Thymus (tissue), 11 donors: ENCODE measurements at regions not wholly inside any gene's neighbourhood (a gene's known extent, or its start where the extent isn't known, plus 50 kb on each side); places are given as distances from the start of the nearest gene placed in this dataset.

Source experiments
- DNase-seq, 9 donors: peaks; one replicate each; pipeline ENCODE4 v3.0.0-alpha.2; 2013; ENCODE audit warnings: low spot score in 9 of 9, low read depth in 6 of 9, missing footprints in 1 of 9
- H3K27ac ChIP-seq, 2 donors: one replicate each; pipeline ENCODE4 v1.5.1; 2013; ENCODE audit warnings: control low read depth in 1 of 2, low read depth in 1 of 2, low read length in 1 of 2, mild to moderate bottlenecking in 1 of 2, moderate library complexity in 1 of 2
- H3K27me3 ChIP-seq, 2 donors: one replicate each; pipeline ENCODE4 v1.5.1; 2013; ENCODE audit warnings: low read length in 1 of 2; ENCODE audit not compliant: control insufficient read depth in 2 of 2, insufficient read depth in 1 of 2
- H3K36me3 ChIP-seq, 2 donors: one replicate each; pipeline ENCODE4 v1.5.1; 2013; ENCODE audit warnings: low read length in 1 of 2, mild to moderate bottlenecking in 1 of 2, moderate library complexity in 1 of 2; ENCODE audit not compliant: control insufficient read depth in 2 of 2, insufficient read depth in 2 of 2
- H3K4me1 ChIP-seq, 2 donors: one replicate each; pipeline ENCODE4 v1.5.1; 2013; ENCODE audit warnings: low read length in 2 of 2; ENCODE audit not compliant: control insufficient read depth in 2 of 2, insufficient read depth in 2 of 2
- H3K4me3 ChIP-seq, 2 donors: one replicate each; pipeline ENCODE4 v1.5.1; 2013; ENCODE audit warnings: low read length in 2 of 2, control low read depth in 1 of 2, mild to moderate bottlenecking in 1 of 2
- H3K9me3 ChIP-seq, 2 donors: one replicate each; pipeline ENCODE4 v1.5.1; 2013; ENCODE audit warnings: low read length in 1 of 2, mild to moderate bottlenecking in 1 of 2; ENCODE audit not compliant: control insufficient read depth in 2 of 2, insufficient read depth in 1 of 2
- WGBS: extraction: QIAGEN DNeasy Blood & Tissue Kit; methylation state at CpG from one replicate; pipeline ENCODE4 v1.1.7; 2013; 5-methylcytosine and 5-hydroxymethylcytosine counted together
- donor health status: healthy.

DNA sequence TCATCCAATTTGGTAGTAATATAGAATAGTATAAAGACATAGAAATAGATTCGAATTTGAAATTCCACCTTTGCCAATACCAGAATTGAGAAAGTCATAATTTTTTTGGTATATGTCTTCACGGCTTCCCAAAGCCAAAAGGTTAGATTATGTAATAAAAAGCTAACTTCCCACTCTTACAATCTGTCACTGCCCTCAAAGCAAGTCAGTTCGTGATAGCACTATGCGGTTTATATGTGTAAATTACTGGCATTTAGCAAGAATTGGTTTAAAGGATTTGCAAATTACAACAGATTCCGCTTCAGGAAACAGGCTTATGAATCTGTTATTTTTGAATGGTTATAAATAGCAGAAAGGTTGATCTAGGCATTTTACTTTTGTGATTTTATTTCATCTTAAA, 679.4 kb upstream of the ADGRL2 start:
- no peak overlapping the region for H3K27ac ChIP-seq
- no peaks in the 10 kb centered on the region for H3K36me3 ChIP-seq
- H3K9me3 ChIP-seq = no peaks in the 10 kb centered on the region
- DNase-seq = no peak
- WGBS = 91% methylated on average over 5 of the region's 5 CpGs
- H3K27me3 ChIP-seq = no peaks in the 10 kb centered on the region
- H3K4me1 ChIP-seq = no peaks in the 10 kb centered on the region
- no peak overlapping the region for H3K4me3 ChIP-seq

DNA sequence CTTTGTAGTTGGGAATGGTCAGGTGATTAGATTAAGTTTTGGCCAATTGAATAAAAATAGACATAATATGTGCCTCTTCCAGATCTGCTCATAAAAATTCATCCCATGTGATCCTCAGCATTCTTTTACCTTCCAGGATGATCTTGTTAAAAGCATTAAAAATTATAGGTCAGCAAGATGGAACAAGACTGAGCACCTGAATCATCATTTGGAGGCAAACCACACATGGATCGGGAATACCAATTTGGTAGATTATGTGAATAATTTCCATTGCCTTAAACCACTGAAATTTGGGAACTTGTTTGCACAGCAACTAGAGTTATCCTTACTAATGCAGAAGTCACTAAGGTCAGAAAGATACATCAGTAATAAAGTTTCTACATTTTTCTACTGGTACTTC, 681.4 kb upstream of the ADGRL2 start:
- no peak for DNase-seq
- H3K36me3 ChIP-seq = no peaks in the 10 kb centered on the region
- WGBS = 97% methylated on average over 1 of the region's 1 CpG
- H3K9me3 ChIP-seq = no peaks in the 10 kb centered on the region
- H3K27me3 ChIP-seq = no peaks in the 10 kb centered on the region
- no peak overlapping the region for H3K4me3 ChIP-seq
- H3K4me1 ChIP-seq = no peaks in the 10 kb centered on the region
- no peak overlapping the region for H3K27ac ChIP-seq

DNA sequence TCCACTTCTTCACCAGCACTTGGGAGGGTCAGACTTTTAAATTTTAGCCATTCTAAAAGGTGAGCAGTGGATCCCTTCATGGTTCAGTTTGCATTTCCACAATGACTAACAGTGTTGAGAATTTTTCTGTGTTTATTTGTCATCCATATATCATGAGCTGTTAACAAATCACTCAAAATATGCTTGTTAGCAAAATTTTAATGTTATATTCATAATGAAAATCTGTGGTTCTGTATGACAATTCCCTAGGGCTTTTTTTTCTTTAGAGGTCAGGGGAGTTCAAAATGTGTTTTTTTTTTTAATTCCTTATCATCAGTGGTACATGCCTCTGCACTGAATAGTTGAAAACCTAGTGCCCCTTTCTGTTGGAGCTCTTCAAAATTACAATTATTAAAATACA, 682.2 kb upstream of the ADGRL2 start:
- H3K4me1 ChIP-seq = no peaks in the 10 kb centered on the region
- no peak overlapping the region for H3K4me3 ChIP-seq
- no peak for DNase-seq

DNA sequence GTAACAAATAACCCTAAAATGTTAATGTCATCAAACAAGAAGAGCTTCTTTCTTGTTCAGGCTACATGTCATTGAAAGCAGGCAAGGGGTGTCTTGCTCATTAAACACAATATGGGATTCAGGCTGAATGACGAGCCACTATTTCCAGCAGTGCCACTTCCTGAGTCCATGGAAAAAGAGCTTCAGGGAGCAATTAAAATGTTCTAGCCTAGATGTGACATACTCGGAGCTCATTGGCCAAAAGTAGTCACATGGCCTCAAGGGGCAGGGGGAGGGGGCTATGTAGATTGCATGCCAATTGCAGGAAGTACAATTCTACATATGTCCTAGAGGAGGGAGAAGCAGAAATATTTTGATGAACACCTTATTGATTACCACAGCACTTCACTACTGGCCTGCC, 685.3 kb upstream of the ADGRL2 start:
- no peak overlapping the region for H3K27ac ChIP-seq
- H3K27me3 ChIP-seq = no peaks in the 10 kb centered on the region
- H3K9me3 ChIP-seq = no peaks in the 10 kb centered on the region
- no peak for DNase-seq
- H3K36me3 ChIP-seq = no peaks in the 10 kb centered on the region
- no peak overlapping the region for H3K4me3 ChIP-seq
- 92% methylated on average over 2 of the region's 2 CpGs for WGBS
- no peaks in the 10 kb centered on the region for H3K4me1 ChIP-seq

More for the DNA sequence above, 682.2 kb upstream of the ADGRL2 start:
- H3K36me3 ChIP-seq = no peaks in the 10 kb centered on the region
- H3K27me3 ChIP-seq = no peaks in the 10 kb centered on the region
- no peak overlapping the region for H3K27ac ChIP-seq
- H3K9me3 ChIP-seq = no peaks in the 10 kb centered on the region

DNA sequence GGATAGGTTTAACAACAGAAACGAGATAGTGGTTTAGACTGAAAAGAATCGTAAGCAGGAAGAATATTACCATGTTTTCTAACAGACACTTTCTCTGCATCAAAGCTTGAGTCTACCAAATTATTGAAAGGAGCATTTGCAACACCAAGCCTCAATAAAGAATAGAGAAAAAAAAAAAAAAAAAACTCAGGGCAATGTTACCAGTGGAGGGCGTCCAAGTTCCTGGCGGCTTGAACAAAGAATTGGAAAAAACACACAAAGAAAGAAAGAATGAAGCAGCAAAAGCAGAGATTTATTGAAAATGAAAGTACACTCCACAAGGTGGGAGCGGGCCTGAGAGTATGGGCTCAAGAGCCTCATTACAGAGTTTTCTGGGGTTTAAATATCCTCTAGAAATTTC, 686.5 kb upstream of the ADGRL2 start:
- Histone ChIP-seq H3K36me3 (no peaks in the 10 kb centered on the region), H3K27me3 (no peaks in the 10 kb centered on the region), H3K4me3 (no peak overlapping the region), H3K27ac (no peak overlapping the region), H3K9me3 (peaks cover 0 to 1% of the 10 kb centered on the region in 2 donors), H3K4me1 (no peaks in the 10 kb centered on the region)
- 94% methylated on average over 5 of the region's 5 CpGs for WGBS
- no peak for DNase-seq

DNA sequence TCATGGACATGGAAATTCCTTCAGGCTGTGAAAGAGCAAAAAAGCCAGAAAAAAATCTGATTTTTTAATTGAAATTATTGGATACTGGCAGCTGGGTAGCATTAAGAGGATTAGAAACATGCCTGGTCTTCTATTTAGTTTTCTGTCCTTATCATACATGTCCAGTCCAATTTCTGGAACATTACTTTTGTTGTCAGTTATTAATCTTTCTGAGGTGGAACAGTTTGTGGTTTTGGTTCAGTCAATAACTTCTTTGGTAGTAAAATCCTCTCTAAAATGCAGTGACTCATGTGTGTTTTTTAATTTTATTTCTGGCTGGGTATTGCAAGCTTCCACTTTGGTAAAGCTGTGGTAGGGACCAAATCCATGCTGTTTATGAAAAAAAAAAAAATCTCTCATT, 687.0 kb upstream of the ADGRL2 start:
- peaks cover 0 to 5% of the 10 kb centered on the region in 2 donors for H3K9me3 ChIP-seq
- H3K27ac ChIP-seq = no peak overlapping the region
- no peaks in the 10 kb centered on the region for H3K27me3 ChIP-seq
- no peaks in the 10 kb centered on the region for H3K4me1 ChIP-seq
- H3K36me3 ChIP-seq = no peaks in the 10 kb centered on the region
- H3K4me3 ChIP-seq = no peak overlapping the region
- DNase-seq = no peak

DNA sequence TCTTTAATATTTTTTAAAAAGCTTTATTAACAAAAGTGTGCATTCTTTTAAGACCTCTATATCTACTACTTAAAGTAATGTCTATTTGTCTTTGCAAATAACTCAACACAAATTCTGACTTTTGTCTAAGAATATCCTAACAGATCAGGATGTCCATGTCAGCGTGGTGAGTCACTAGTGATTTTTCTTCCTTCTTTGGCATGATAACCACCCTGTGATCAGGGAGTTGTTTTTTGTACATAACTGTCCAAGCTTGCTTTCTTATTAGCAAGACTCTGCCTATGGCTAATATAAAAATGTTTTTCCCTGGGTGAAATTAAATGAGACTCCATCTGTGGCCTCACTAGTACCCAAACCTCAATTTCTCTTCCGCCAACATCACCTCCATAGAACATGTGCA, 688.9 kb upstream of the ADGRL2 start:
- no peak for DNase-seq
- Histone ChIP-seq H3K9me3 (peaks cover 0 to 5% of the 10 kb centered on the region in 2 donors), H3K27me3 (no peaks in the 10 kb centered on the region), H3K4me1 (no peaks in the 10 kb centered on the region), H3K36me3 (no peaks in the 10 kb centered on the region), H3K27ac (no peak overlapping the region), H3K4me3 (no peak overlapping the region)
- 88% methylated on average over 2 of the region's 2 CpGs for WGBS

DNA sequence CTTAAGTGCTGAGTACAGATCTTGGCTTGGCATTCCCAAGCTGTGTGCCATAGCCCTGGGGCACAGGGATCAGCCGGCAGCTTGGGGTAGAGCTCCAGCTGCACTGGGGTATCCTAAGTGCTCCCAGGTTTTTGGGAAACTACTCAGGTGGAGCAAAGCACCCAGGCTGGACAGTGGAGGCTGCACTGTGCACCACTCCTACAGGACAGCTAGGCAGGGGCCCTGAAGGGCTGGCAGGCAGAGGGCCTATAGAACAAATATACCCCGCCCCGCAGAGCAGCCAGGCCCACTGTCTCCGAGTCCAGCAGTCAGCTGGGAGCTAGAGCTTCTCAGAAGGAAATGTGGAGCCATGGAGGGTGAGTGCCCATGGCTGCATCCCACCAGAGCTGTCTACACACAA, 691.7 kb upstream of the ADGRL2 start:
- H3K4me3 ChIP-seq = no peak overlapping the region
- no peaks in the 10 kb centered on the region for H3K36me3 ChIP-seq
- no peaks in the 10 kb centered on the region for H3K27me3 ChIP-seq
- WGBS = 86% methylated on average over 4 of the region's 4 CpGs
- peaks cover 0 to 5% of the 10 kb centered on the region in 2 donors for H3K9me3 ChIP-seq
- no peak for DNase-seq
- no peaks in the 10 kb centered on the region for H3K4me1 ChIP-seq
- no peak overlapping the region for H3K27ac ChIP-seq

DNA sequence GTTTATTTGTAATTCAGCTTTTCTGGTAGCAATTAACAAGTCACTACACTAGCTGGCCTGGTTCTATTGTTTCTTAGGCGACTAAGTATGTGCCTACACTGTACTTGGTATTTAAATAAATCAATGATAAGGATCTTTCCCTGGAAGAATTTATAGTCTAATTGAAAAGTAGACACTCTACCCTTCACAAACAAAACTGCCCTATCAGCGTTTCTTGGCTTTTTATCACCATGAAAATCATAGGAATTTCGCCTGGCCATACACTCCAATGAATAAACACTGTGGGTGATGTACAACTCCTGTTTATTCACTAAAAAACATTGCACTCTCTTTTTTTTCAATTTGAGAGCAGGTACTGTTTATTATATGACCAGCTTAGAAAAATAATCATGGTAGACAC, 702.9 kb upstream of the ADGRL2 start:
- WGBS = 91% methylated on average over 3 of the region's 3 CpGs

DNA sequence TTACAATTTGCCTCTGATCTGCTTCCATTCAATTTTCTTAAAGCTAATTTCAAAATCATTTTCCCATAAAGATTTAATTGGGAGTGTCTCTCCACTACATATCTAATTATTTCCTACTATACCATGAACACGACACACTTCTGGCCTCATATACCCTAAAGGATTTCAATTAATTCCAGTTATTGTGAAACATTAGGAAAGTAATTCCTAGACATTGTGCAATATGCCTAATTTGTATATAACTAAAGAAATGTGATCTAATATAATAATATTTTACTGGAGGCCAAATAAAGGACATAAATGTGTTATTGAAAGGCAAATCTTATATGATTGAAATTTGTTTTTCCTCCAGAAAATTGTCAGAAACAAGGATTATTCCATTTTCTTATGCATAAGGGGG, 727.2 kb upstream of the ADGRL2 start:
- 98% methylated on average over 1 of the region's 1 CpG for WGBS
- no peak for DNase-seq
- no peaks in the 10 kb centered on the region for H3K9me3 ChIP-seq
- H3K36me3 ChIP-seq = no peaks in the 10 kb centered on the region
- no peaks in the 10 kb centered on the region for H3K4me1 ChIP-seq
- H3K4me3 ChIP-seq = no peak overlapping the region
- no peaks in the 10 kb centered on the region for H3K27me3 ChIP-seq
- H3K27ac ChIP-seq = no peak overlapping the region

More for the DNA sequence above, 702.9 kb upstream of the ADGRL2 start:
- Histone ChIP-seq H3K27me3 (no peaks in the 10 kb centered on the region), H3K36me3 (no peaks in the 10 kb centered on the region), H3K4me3 (no peak overlapping the region), H3K4me1 (no peaks in the 10 kb centered on the region), H3K27ac (no peak overlapping the region), H3K9me3 (no peaks in the 10 kb centered on the region)
- DNase-seq = no peak
